GM13976 (cell line): ENCODE measurements at regions not wholly inside any gene's neighbourhood (a gene's known extent, or its start where the extent isn't known, plus 50 kb on each side); places are given as distances from the start of the nearest gene placed in this dataset.
A peak's percentile ranks its signal among the peaks of the same experiment; 100 is the strongest.

ENCODE experiments used
- DNase-seq: peaks from one replicate; pipeline ENCODE4 v3.0.0; 2012; ENCODE audit warnings: low spot score
- CTCF ChIP-seq: IDR thresholded peaks from 2 replicates; pipeline ENCODE4 v1.5.1; 2012; ENCODE audit warnings: borderline replicate concordance, mild to moderate bottlenecking; ENCODE audit not compliant: insufficient read depth; ENCODE audit errors: extremely low read depth, missing control alignments, control extremely low read depth
- in situ Hi-C: fragments of 300-500 bp; cut with MboI; formaldehyde crosslinking; loops from one replicate; pipeline ENCODE4 v1.12.0; 2022; ENCODE audit warnings: low sequenced_read_pairs, mixed read lengths, inconsistent platforms; ENCODE audit not compliant: unreplicated experiment

- no peak for TF ChIP-seq CTCF
- peak; percentile 1 for DNase-seq
- in situ Hi-C loops = loop anchor here (25.0 kb wide), 1 partner anchor 1232 kb away; no protein-coding TSS in a partner anchor
These were observed 308.3 kb upstream of the CCDC54 start for GRCh38 chr3:107068980-107069379.

- no peak for TF ChIP-seq CTCF
- in situ Hi-C loops = no loop called here
- DNase-seq = no peak
These were observed 300.3 kb upstream of the CCDC54 start for GRCh38 chr3:107076946-107077345.

GRCh38 chr3:107077391-107077790 lies 299.8 kb upstream of the CCDC54 start:
- DNase-seq = no peak
- no peak for TF ChIP-seq CTCF
- in situ Hi-C loops = no loop called here

- TF ChIP-seq CTCF = no peak
- no peak for DNase-seq
- in situ Hi-C loops = no loop called here
These were observed 294.7 kb upstream of the CCDC54 start for GRCh38 chr3:107082527-107082926.

- DNase-seq = no peak
- no peak for TF ChIP-seq CTCF
- in situ Hi-C loops = no loop called here
These were observed 292.0 kb upstream of the CCDC54 start for GRCh38 chr3:107085261-107085660.

GRCh38 chr3:107092121-107092520 lies 285.1 kb upstream of the CCDC54 start:
- TF ChIP-seq CTCF = no peak
- in situ Hi-C loops = no loop called here
- no peak for DNase-seq

- DNase-seq = no peak
- in situ Hi-C loops = no loop called here
- no peak for TF ChIP-seq CTCF
These were observed 278.4 kb upstream of the CCDC54 start for GRCh38 chr3:107098864-107099263.
